HG03439 (cell line): ENCODE measurements at regions not wholly inside any gene's neighbourhood (a gene's known extent, or its start where the extent isn't known, plus 50 kb on each side); places are given as distances from the start of the nearest gene placed in this dataset.
"Not testable (repeated sequence)": the region's sequence is repeated elsewhere in the genome, so short reads cannot be mapped to it uniquely, and the experiment has no call there.

Source experiments
- ATAC-seq: cut with Tn5 transposase; IDR thresholded peaks from one replicate; pipeline ENCODE4 v1.9.1; 2021; ENCODE audit warnings: mild to moderate bottlenecking, moderate library complexity; ENCODE audit not compliant: unreplicated experiment

DNA sequence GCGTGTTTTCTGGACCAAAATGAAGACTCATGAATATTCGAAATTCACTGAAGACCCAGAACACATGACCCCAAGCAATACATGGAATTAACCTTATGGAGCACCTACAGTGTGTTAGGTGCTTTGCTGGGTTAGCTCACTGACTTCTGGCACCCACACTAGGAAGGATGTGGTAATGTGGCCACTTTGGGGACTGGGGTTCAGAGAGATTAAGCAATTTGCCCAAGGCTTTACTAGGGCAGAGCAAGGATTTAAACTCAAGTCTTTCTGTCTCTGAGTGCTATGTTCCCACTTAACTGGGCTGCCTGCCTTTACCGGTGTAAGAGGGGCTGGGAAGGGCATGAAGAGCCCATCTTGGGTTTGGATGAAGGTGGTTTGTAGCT, 162.0 kb upstream of the ATP6AP2 start:
- ATAC-seq = no peak

DNA sequence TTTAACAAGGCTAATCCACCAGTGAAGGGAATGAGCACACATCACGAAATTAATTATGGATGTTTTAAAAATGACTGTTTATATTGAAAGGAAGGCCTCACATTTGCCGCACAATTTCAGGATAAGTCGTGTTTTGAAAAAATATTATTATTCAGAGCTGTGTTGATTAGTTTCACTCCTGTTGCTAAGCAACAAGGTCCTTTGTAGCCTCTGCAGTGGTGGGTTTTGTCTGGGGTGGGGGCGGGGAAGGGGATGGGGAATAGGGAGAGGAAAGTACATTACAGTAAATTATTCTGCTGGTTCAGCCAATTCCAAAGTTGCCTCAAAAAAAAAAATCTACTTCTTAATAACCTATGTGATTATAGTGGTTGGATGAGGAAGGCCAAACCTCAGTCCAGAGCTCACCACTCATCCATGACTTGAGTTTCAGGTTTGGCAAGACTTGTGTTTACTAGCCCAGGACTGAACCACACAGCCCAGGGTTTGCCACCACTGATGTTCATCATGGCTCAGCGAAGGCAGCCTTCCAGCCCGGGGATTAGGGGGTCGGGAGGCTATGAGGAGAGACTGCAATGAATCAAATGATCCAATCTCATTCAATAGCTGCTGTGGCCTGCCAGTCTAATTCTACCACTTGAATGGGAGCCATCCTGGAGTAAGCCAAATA, 162.5 kb upstream of the ATP6AP2 start:
- no peak for ATAC-seq

DNA sequence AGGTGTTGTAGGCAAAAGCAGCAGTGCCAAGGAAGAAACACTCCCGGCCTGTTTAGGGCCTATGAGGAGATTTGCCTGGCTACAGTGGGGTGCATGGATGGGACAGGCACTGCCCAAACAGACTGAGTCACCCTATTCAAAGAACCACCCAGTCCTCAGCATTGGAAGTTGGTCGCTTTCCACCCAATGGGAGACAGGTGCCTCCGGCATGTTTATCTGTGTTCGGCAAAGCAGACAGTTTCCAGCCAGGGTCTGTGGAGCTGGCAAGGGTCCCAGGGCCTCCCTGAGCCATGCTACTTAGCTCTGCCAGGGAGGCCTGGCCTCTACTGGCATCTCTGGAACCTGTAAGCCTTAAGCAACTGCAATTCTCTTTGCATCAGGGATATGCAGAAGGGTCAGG, 165.1 kb upstream of the ATP6AP2 start:
- no peak for ATAC-seq

DNA sequence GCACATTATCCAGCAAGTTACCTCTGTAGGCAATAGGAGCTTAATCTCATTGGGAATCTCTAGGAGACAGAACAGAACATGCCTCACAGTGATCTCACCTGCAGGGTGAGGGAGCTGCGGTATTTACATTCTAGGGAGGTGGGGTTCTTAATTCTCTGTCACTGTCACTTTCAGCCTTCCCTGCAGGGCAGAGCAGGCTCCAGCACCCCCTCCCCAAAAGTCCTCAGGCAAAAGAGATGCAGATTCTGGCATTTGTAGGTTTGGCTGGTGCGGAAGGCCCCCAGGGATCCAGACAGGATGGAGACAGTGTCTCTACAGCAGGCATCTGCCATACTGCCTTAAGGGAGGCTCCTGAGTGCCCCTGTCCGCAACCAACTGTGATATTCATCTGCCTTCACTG, 166.4 kb upstream of the ATP6AP2 start:
- no peak for ATAC-seq

DNA sequence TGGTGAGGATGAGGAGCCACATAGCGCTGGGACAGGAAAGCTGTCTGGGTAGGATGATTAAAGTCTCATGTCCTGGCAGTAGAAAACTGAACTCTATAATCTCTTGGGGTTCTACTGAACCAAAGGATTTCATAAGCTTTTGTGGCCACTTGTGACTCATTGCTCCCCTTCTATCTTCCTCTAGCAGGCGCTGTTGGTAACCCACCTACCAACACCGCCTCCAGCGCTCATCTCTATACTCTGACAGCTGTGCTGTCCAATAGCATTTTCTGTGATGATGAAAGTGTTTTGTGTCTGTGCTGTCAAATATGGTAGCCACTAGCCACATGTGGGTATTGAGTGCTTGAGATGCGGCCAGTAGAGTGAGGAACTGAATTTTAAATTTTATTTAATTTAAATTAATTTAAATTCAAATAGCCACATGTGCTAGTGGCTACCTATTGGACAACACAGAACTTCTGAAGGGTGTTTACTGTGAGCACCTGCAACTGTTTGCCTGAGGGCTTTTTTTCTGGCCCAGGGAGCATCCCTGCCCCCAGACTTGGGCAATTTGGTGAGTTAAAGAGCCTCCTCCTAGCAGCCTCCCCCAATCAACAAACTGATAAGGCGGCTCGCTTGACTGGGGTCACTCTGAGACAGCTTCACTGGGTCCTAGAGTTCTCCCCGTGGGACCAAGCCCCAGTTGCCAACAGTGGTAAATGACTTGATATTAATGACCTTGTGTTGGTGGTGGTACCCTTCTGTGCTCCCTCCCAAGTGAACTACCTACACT, 169.2 kb upstream of the ATP6AP2 start:
- ATAC-seq = no peak

DNA sequence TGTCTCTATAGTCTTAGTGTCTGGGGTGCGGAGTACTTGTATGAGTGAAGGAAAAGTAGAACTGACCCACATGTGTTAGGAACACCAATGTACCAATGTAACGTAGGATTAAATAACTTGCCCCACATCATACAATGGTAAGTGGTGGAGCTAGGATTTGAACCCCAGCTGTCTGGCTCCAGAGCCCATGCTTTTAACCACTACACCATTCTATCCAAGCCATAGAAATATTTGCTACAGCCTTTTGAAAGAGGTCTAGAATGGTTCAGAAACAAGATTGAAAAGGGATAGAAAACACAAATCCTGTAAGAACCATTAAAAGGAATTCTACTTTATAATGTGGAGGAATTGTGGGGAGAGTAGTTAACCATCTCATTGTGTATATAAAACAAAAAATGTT, 169.9 kb upstream of the ATP6AP2 start:
- ATAC-seq = no peak

DNA sequence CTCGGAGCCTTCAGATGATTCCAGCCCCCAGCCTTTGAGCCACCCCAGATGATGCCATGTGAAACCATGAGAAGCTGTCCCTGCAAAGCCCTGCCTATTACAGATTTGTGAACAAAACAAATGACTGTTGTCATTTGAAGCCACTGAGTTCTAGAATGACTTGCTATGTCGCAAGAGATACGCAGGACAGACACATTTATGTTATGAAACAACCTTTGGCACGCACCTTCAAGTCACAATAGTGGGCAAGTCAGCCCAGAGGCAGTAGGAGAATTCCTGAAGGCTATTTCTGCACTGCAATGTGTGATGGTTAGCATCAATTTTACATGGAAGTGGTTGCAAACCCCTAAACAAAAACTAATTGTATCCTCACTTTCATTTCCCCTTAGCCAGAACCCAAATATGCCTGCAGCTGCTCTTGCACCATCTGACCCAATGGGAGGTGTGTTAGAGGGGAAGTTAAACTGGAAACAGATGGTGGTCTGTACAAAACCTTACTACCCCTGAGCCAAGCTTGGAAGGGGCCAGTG, 174.4 kb upstream of the ATP6AP2 start:
- ATAC-seq = no peak

DNA sequence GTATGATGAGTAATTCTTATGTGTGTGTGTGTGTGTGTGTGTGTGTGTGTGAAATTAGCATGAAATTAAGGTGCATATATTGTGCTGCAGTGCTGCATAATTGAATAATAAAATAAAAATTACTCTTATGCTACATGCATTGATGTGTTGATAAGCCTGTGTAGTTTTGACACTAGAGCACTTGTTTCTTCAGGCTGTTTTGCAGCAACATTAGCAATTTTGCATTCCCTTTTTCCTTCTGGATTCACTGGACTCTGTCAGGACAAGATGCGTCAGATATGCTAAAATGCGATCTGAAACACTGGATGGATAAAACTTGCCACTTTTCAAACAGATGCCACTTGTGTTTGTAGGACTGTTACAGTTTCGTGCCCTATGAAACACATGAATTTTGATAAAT, 175.4 kb upstream of the ATP6AP2 start:
- no peak for ATAC-seq

DNA sequence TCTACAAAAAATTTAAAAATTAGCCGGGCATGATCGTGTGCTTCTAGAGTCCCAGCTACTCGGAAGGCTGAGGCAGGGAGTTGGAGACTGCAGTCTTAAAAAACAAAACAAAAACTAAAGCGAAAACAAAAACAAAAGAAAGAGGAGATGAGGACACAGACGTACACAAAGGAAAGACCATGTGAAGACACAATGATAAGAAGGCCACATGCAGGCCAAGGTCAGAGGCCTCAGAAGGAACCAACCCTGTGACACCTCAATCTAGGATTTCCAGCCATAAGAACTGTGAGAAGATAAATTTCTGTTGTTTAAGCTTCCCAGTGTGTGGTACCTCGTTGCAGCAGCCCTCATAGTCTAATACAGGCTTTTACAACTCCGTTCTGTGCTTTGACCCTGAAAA, 177.0 kb upstream of the ATP6AP2 start:
- ATAC-seq = no peak

DNA sequence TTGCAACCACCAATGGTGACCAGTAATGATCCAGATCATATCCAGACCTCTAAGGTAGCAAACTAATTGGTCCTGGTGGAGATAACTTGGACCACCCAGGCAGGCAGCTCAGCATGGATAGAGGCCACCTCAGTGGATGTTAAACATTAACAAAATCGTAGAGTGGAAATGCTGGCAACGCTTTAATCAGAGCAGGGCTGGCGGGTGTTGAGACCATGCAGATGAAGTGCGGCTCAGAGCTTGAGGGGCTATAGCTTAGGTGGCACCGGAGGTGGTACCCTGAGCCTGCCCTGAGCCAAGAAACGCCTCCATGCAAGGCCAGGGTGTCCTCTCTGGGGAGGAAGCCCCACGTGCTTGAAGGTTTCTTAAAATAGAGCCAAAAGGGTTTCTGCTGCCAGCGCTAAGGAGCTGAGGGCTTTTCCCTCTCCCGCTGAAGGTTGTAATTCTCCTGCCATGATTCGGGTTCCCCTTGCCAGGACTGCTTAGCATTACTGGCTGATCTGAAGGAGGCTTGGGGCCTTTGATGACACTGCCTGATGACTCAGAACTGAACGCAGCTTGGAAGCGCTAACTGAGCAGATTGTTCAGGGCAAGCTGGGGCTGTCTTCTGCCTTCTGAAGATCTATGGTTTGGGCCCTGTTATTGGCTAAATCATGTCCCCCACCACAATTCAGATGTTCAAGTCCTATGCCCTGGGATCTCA, 177.8 kb upstream of the ATP6AP2 start:
- no peak for ATAC-seq

DNA sequence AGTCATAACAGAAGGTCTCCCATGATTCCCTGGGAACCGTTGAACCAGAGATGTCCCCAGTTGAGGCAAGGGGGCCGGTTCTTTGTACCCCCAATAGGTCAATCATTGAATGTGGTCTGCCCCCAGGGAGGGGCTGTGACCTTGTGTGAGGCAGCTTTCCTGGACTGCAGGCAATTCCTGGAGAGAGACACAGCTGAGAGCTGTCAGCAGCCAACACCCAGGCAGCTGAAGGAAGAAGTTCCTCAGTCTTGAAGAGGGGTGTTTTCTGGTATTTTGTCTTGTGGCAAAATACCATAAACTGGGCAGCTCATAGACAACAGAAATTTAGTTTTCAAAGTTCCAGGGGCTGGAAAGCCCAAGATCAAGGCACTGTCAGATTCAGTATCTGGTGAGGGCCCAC, 185.7 kb upstream of the ATP6AP2 start:
- no peak for ATAC-seq

DNA sequence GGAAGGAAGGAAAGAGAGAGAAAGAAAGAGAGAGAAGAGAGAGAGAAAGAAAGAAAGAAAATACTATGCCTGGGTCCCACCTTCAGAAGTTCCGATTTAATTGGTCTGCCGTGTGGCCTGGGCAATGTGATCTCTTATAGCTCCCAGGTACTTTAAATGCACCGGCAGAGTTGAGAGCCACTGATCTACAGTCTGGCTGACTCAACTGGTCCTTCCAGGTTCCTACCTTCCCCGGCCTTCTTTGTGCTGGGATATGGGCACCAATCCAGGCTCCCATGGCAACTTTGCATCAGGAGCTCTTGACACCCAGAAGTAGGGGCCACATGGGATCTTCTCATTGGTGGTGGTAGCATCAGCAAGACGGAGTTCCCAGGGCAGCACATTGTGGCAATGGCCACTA, 186.5 kb upstream of the ATP6AP2 start:
- ATAC-seq = no peak

DNA sequence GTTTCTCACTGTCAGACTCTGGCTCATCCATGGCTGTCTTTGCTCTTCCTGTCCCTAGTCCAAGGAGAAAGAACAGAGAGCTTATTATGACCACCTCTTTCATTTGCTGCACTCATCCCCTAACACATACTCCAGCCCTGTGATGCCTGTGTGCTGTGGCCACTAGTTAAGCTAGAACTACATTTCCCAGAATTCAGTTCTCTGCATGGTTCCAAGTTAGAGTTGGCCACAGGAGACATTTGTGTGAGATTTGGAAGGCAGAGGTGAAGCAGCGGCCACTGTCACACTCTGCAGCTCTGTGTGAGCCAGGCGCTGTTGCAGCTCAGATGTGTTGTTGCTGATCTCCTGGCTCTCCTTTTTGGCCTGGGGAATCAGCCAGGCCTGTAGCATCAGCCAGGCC, 188.2 kb upstream of the ATP6AP2 start:
- no peak for ATAC-seq

DNA sequence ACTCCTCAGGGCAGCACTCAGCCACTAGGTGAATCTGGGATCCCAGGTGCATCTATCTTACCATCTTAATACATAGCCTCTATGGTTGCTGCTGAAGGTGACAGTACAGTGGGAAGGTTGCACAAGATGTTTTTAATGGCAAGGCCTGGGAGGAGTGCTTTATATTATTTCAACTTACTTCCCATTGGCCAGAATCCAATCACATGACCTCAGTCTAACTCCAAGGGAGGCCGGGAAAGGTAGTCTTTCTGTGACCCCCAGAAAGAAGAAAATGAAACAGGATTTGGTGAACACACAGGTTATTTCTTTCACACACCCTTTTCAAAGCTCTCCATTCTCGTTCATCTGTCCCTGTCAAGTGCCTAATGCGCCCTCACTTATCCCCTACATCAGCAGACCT, 189.1 kb upstream of the ATP6AP2 start:
- no peak for ATAC-seq

DNA sequence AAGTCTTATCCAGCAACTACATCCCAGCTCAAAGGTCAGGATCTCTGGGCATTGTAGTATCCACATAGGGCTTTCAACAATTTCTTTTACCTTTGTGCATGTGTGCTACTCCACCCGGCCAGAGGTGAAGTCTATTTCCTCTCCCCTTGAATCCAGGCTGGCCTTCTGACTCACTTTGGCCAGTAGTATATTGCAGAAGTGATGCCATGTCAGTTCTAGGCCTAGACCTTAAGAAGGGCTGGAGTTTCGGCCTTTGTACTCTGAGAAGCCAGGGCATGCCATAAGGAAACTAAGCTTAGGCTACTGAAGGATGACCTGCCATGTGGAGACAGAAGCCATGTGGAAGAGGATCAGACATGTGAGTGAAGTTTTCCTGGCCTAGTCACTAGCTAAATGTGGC, 191.2 kb upstream of the ATP6AP2 start:
- ATAC-seq = no peak

DNA sequence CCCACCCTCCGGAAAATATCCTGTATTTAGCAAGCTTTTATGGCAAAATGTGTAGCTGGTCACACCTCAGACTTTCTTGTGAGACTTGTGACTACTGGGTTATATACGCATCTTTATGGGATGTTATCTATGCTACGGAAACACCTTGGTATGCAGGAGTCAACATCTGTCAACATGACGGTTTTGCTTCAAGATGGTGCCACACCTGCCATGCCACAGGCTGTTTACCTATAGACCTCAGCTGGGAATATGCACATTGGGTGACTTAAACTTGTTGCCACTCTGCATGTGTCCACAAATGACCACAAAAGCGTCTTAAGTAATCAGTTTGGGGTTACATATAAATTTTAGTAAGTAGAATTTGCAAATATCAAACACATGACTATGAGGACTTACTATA, 192.3 kb upstream of the ATP6AP2 start:
- no peak for ATAC-seq

DNA sequence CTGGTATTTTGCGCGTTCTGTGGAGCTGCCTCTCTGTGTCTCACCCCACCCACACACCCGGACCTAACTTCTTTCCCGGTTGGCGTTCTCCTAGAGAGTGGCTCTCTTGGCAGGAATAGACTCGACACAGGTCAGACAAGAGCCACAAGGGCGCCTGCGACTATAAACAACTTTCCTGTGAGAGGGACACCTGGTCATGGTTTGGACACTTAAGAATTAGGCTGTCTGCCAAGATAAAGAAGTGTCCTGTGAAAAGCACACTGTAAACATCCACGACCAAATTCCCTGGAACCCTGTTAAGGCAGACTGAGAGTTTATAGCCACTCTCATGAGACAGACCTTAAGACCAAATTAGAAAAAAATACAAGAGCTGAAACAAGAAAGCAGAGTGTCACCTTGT, 192.9 kb upstream of the ATP6AP2 start:
- ATAC-seq = not testable (repeated sequence)

DNA sequence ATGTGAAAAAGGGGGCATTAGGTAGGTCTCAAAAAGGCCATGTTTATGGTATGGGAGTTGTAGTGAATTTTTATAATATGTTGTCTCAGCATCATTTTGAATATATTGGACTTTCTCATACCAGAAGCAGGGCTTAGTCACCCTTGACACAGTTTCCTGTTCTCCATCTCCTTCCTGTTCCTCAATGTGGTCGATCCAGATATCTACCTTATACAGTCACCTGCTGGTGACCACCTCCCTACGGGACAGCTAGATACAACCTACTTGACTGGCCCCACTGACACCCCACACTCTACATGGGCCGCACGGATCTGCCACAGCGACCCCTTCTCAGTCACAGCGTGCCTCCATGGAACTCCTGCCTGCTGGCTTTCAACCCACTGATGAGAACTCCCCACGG, 193.5 kb upstream of the ATP6AP2 start:
- ATAC-seq = not testable (repeated sequence)

DNA sequence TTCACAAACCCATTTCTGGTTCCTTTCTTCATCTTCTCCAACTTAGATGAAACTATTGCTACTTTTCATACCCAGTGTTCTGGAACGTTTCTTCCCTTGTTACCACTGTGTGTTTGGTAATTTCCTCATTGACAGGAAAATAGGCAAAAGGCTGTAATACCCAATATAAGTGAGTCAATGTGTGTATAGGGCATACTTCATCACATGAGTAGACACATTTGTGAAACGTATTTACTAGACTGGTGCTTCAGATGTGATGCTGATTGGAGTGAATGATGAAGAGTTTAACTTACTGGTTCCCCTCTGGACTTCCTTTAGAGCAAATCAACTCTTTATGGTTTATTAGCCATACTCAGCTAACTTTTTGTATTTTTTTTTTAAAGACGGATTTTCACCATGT, 195.1 kb upstream of the ATP6AP2 start:
- no peak for ATAC-seq

DNA sequence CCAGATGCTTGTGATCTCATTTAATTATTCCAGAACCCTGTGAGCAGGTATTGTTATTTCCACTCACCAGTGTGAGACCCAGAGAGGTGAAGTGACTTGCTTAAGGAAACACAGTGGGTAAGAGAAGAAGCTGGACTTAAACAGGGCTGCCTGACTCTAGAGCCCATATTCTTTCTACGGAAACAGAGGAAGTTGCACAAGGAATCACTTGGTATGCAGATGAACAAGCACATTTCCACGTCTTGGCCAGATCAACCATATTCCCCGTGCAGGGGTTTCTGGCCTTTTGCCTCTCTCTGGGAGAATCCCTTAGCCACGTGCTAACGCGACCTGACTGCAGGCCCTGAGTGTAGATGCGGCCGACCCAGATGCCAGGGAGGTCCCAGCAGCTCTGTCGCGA, 195.5 kb upstream of the ATP6AP2 start:
- ATAC-seq = no peak

DNA sequence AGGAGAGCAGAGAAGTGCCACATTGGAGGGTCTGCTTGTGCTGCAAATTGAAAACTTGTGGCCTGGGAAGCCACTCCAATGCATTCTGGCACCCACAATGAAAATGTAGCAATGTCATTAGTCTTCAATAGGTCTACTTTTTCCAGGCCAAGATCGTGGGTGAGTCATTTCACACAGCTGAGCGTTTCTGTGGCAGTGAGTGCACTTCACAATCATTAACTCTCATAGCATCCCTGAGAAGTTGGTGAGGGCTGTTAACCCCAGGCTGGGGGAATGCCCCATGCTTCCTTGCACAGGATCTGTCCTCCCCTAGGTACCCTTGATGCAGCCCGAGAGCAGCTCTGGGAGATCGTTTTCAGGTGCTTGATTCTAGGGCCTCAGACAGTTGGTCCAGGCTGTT, 196.8 kb upstream of the ATP6AP2 start:
- no peak for ATAC-seq

DNA sequence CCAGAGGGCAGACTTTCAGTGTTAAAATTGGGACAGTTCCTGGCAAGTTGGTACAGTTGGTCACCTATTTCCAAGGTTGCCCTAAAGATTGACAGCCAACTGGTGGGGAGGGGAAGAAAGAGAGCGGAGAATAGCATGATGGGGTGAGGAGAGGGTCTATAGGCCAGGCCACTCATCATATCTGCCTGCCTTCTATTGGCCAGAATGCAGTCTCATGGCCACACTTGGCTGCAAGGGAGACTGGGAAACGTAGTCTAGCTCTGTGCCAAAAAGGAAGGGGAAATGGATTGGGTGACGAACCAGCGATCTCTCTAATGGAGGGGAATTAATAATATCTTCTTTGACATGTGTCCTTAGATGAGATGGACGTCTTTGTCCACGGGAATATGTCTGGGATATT, 197.4 kb upstream of the ATP6AP2 start:
- ATAC-seq = no peak
